Fibroblast of lung (primary cell): ENCODE measurements at regions not wholly inside any gene's neighbourhood (a gene's known extent, or its start where the extent isn't known, plus 50 kb on each side); places are given as distances from the start of the nearest gene placed in this dataset.
"Not testable (repeated sequence)": the region's sequence is repeated elsewhere in the genome, so short reads cannot be mapped to it uniquely, and the experiment has no call there.

Experiments used
- DNase-seq, 2 donors: peaks; one replicate each; pipeline versions ENCODE4 v3.0.0 to v3.0.0-alpha.2; 2010; ENCODE audit warnings: low read depth in 2 of 2
- H2AFZ ChIP-seq: 2 replicates; pipeline ENCODE4 v1.5.1; 2012; ENCODE audit warnings: low read length, control low read depth, inconsistent platforms
- H3K27ac ChIP-seq: 2 replicates; pipeline ENCODE4 v1.5.1; 2011; ENCODE audit warnings: low read length, control low read depth; ENCODE audit not compliant: insufficient read depth
- H3K27me3 ChIP-seq: 2 replicates; pipeline ENCODE4 v1.5.1; 2011; ENCODE audit warnings: mild to moderate bottlenecking, low read length; ENCODE audit not compliant: control insufficient read depth, insufficient read depth
- H3K36me3 ChIP-seq: 2 replicates; pipeline ENCODE4 v1.5.1; 2011; ENCODE audit warnings: low read length; ENCODE audit not compliant: control insufficient read depth, insufficient read depth
- H3K4me1 ChIP-seq: 2 replicates; pipeline ENCODE4 v1.5.1; 2011; ENCODE audit warnings: low read length; ENCODE audit not compliant: control insufficient read depth, insufficient read depth; ENCODE audit errors: extremely low read depth
- H3K4me2 ChIP-seq: 2 replicates; pipeline ENCODE4 v1.5.1; 2011; ENCODE audit warnings: low read length, control low read depth; ENCODE audit not compliant: insufficient read depth; ENCODE audit errors: extremely low read depth
- H3K4me3 ChIP-seq, 4 experiments: fragments of 200-600 bp in 1 of 4; sonication (generic) in 1 of 4; replicated peaks in 1 of 4; 2 replicates each; pipeline ENCODE4 v1.5.1; 2011 to 2016; ENCODE audit warnings: low read length in 4 of 4, low read depth in 3 of 4, mild to moderate bottlenecking in 3 of 4, control low read depth in 2 of 4, inconsistent platforms in 1 of 4, mixed read lengths in 1 of 4; ENCODE audit not compliant: insufficient read depth in 1 of 4; ENCODE audit errors: control extremely low read depth in 1 of 4
- H3K79me2 ChIP-seq: 2 replicates; pipeline ENCODE4 v1.5.1; 2012; ENCODE audit warnings: mild to moderate bottlenecking, low read length, inconsistent platforms; ENCODE audit not compliant: control insufficient read depth, insufficient read depth
- H3K9ac ChIP-seq: 2 replicates; pipeline ENCODE4 v1.5.1; 2011; ENCODE audit warnings: mild to moderate bottlenecking, low read length, control low read depth; ENCODE audit not compliant: insufficient read depth
- H3K9me3 ChIP-seq: 2 replicates; pipeline ENCODE4 v1.5.1; 2012; ENCODE audit warnings: low read depth, low read length; ENCODE audit not compliant: control insufficient read depth, insufficient read depth
- H4K20me1 ChIP-seq: 2 replicates; pipeline ENCODE4 v1.5.1; 2011; ENCODE audit warnings: low read length; ENCODE audit not compliant: control insufficient read depth, insufficient read depth; ENCODE audit errors: extremely low read depth
- CTCF ChIP-seq, 2 donors: IDR thresholded peaks in 1 of 2; conservative IDR thresholded peaks in 1 of 2; 1 replicate in 1 of 2; 2 replicates in 1 of 2; pipeline ENCODE4 v1.5.1; 2011 to 2012; ENCODE audit warnings: low read length in 2 of 2, control low read depth in 1 of 2, inconsistent platforms in 1 of 2, low read depth in 1 of 2, mild to moderate bottlenecking in 1 of 2

DNA sequence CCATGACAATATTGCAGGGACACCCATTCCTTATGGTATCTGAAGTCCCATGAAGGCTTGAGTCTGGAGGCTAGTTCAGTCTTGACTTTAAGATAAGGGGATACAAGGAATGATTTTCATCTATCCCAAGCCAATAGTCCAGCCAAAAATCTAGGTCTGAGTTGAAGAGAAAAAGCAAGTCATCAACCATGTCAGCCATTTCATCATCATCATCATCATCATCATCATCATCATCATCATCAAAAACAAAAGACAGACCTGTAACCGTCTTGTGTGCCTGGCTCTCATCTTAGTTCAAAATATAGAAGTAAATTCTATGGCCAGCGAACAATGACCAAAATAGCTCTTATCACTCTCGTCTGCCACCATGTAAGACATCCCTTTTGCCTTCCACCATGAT lies 59.5 kb upstream of the FAM90A26 start:
- not testable (repeated sequence) for H3K4me2 ChIP-seq, H2AFZ ChIP-seq, H3K36me3 ChIP-seq, H3K27ac ChIP-seq, H3K9me3 ChIP-seq, H3K4me3 ChIP-seq, H3K27me3 ChIP-seq, H4K20me1 ChIP-seq, H3K9ac ChIP-seq, DNase-seq, H3K79me2 ChIP-seq, H3K4me1 ChIP-seq

DNA sequence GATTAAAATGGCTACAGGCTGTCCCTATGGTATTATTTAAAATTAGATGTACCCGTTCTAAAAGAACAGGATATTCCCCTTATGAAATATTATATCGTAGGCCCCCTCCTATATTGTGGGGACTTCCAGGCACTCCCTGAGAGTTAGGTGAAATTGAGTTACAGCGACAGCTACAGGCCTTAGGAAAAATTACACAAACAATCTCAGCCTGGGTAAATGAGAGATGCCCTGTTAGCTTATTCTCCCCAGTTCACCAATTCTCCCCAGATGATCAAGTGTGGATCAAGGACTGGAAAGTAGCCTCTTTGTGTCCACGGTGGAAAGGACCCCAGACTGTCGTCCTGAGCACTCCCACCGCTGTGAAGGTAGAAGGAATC lies 67.1 kb upstream of the FAM90A26 start:
- not testable (repeated sequence) for H3K36me3 ChIP-seq, H4K20me1 ChIP-seq, H3K27me3 ChIP-seq, H3K9ac ChIP-seq, H3K4me1 ChIP-seq, H3K9me3 ChIP-seq, H3K27ac ChIP-seq, DNase-seq, H3K4me2 ChIP-seq, H3K79me2 ChIP-seq, H3K4me3 ChIP-seq, H2AFZ ChIP-seq
- TF ChIP-seq CTCF (conservative IDR thresholded peaks at IDR 0.05 in 1 of 2, IDR thresholded peaks at IDR 0.05 in 1 of 2; ENCODE audit: low read depth in 1 of 2, low read length in 2 of 2): peak in 1 of 2 donors; percentile 44

GRCh38 chr4:9102471-9103147 lies 67.6 kb upstream of the FAM90A26 start:
- H3K4me1 ChIP-seq, H3K27me3 ChIP-seq, H3K27ac ChIP-seq, DNase-seq, H4K20me1 ChIP-seq, H3K9ac ChIP-seq, H3K4me3 ChIP-seq, H3K36me3 ChIP-seq, H3K79me2 ChIP-seq, H3K4me2 ChIP-seq, H2AFZ ChIP-seq, H3K9me3 ChIP-seq: not testable (repeated sequence)

DNA sequence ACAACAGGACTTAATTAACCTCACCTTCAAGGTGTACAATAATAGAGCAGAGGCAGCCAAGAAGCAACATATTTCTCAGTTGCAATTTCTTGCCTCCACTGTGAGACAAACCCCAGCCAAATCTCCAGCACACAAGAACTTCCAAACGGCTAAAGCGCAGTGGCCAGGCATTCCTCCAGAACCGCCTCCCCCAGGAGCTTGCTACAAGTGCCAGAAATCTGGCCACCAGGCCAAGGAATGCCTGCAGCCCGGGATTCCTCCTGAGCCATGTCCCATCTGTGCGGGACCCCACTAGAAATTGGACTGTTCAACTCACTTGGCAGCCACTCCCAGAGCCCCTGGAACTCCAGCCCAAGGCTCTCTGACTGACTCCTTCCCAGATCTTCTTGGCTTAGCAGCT lies 73.9 kb upstream of the FAM90A26 start:
- not testable (repeated sequence) for H3K4me2 ChIP-seq, H3K27me3 ChIP-seq, H3K9ac ChIP-seq, H2AFZ ChIP-seq, H3K36me3 ChIP-seq, H3K9me3 ChIP-seq, H3K79me2 ChIP-seq, H3K27ac ChIP-seq, H3K4me1 ChIP-seq, H4K20me1 ChIP-seq, DNase-seq, H3K4me3 ChIP-seq

DNA sequence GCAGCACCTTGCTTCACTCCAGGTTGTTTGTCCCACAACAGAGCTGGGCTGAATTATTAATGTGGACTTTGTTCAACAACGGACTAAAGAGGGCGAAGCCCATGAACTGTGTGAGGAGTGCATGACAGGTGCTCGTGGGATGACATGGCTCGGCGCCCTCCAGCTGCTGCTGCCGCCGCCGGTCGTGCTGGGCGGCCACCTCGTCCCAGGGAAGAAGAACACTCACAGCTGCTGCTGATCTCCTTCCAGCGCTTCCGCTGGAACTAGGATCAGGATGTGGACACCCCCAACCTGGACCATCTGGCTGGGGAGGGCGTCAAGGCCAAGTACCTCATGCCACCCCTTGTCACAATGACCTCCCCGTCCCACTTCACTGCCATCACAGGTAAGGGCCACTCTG lies 91.4 kb upstream of the FAM90A26 start:
- not testable (repeated sequence) for H4K20me1 ChIP-seq, H2AFZ ChIP-seq, H3K27ac ChIP-seq, H3K79me2 ChIP-seq, H3K4me1 ChIP-seq, H3K36me3 ChIP-seq, H3K9me3 ChIP-seq, H3K4me2 ChIP-seq, H3K4me3 ChIP-seq, DNase-seq, H3K9ac ChIP-seq, H3K27me3 ChIP-seq

DNA sequence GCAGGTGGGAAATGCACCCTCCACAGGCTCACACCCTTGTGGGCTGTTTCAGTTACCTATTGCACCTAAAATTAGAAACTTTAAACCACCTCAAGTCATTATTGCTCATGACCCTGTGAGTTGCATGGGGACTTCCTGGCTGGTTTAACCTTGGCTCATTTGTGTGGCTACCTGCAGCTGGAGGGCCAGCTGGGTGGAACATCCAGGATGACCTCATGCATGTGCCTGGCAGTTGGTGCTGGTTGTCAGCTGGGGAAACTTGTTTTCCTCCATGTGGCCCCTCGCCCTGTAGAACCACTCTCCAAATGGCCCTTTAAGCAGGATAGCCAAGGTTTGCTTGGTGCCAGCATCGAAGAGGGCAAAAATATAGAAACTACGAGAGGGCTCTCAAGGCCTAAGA lies 93.2 kb upstream of the FAM90A26 start:
- DNase-seq, H4K20me1 ChIP-seq, H3K36me3 ChIP-seq, H3K27ac ChIP-seq, H3K79me2 ChIP-seq, H3K4me3 ChIP-seq, H2AFZ ChIP-seq, H3K9me3 ChIP-seq, H3K4me1 ChIP-seq, H3K4me2 ChIP-seq, H3K27me3 ChIP-seq, H3K9ac ChIP-seq: not testable (repeated sequence)
